H1 (cell line): ENCODE measurements at regions not wholly inside any gene's neighbourhood (a gene's known extent, or its start where the extent isn't known, plus 50 kb on each side); places are given as distances from the start of the nearest gene placed in this dataset.

Experiments used
- BRCA1 ChIP-seq: IDR thresholded peaks from 2 replicates; pipeline ENCODE4 v1.6.1; 2012; ENCODE audit warnings: low read depth, low read length, improper control_type of control experiment
- CREB1 ChIP-seq: IDR thresholded peaks from 2 replicates; pipeline ENCODE4 v1.6.1; 2012; ENCODE audit warnings: inconsistent platforms
- EZH2 ChIP-seq: fragments of 200-600 bp; sonication (generic); IDR thresholded peaks from 2 replicates; pipeline ENCODE4 v1.7.1; 2012; ENCODE audit warnings: low read depth, mild to moderate bottlenecking, moderate library complexity, low read length, inconsistent platforms; ENCODE audit not compliant: severe bottlenecking
- GTF2F1 ChIP-seq: IDR thresholded peaks from 2 replicates; pipeline ENCODE4 v1.6.1; 2012; ENCODE audit warnings: low read depth, low read length, improper control_type of control experiment, borderline replicate concordance
- KDM5A ChIP-seq: fragments of 200-600 bp; IDR thresholded peaks from 2 replicates; pipeline ENCODE4 v1.7.1; 2012; ENCODE audit warnings: mild to moderate bottlenecking, low read length, inconsistent platforms, mixed read lengths
- MAFK ChIP-seq: IDR thresholded peaks from 2 replicates; pipeline ENCODE4 v1.6.1; 2012; ENCODE audit warnings: low read depth, mild to moderate bottlenecking, improper control_type of control experiment, low read length
- TAF1 ChIP-seq: IDR thresholded peaks from 2 replicates; pipeline ENCODE4 v1.6.1; 2011; ENCODE audit warnings: mild to moderate bottlenecking, low read depth, low read length
- TEAD4 ChIP-seq: IDR thresholded peaks from 2 replicates; pipeline ENCODE4 v1.6.1; 2012; ENCODE audit warnings: low read depth, low read length, inconsistent platforms, mixed read lengths
- ZNF274 ChIP-seq: IDR thresholded peaks from 2 replicates; pipeline ENCODE4 v1.7.0; 2012; ENCODE audit warnings: low read length, borderline replicate concordance; ENCODE audit errors: extremely low read depth
- TF ChIP-seq, protein P1 (sequence below), 3 experiments: IDR thresholded peaks; 1 replicate in 2 of 3; 2 replicates in 1 of 3; pipeline versions ENCODE4 v1.5.1 to v1.6.1; 2011; ENCODE audit warnings: low read length in 3 of 3, mild to moderate bottlenecking in 3 of 3, inconsistent platforms in 2 of 3, low read depth in 1 of 3, moderate library complexity in 1 of 3; ENCODE audit not compliant: insufficient read depth in 1 of 3; ENCODE audit errors: control extremely low read depth in 1 of 3

DNA sequence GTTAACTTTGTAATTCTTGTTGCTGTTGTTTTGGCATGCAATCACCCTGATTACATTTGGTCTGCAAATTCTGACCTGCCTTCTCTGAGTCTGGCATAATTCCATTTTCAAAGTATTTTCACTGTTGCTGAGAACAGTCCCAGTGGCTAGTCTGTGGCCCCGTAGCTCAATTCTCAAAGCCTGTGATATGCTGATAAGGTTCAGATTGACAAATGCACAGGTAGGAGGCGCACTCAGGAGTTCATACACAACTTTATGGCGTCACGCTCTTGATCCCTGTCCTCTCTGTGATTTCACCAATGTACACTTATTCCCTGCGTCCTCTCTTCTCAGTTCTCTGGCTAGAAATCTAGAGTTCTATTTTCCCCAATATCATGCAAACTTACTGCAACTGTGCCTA, 376.6 kb upstream of the SLCO3A1 start:
- TF ChIP-seq EZH2: no peak
- no peak for TF ChIP-seq TEAD4
- TF ChIP-seq, protein P1, sequence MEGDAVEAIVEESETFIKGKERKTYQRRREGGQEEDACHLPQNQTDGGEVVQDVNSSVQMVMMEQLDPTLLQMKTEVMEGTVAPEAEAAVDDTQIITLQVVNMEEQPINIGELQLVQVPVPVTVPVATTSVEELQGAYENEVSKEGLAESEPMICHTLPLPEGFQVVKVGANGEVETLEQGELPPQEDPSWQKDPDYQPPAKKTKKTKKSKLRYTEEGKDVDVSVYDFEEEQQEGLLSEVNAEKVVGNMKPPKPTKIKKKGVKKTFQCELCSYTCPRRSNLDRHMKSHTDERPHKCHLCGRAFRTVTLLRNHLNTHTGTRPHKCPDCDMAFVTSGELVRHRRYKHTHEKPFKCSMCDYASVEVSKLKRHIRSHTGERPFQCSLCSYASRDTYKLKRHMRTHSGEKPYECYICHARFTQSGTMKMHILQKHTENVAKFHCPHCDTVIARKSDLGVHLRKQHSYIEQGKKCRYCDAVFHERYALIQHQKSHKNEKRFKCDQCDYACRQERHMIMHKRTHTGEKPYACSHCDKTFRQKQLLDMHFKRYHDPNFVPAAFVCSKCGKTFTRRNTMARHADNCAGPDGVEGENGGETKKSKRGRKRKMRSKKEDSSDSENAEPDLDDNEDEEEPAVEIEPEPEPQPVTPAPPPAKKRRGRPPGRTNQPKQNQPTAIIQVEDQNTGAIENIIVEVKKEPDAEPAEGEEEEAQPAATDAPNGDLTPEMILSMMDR (IDR thresholded peaks at IDR 0.05; ENCODE audit: control extremely low read depth in 1 of 3, insufficient read depth in 1 of 3, low read depth in 1 of 3, low read length in 3 of 3): no peak
- no peak for TF ChIP-seq BRCA1
- TF ChIP-seq GTF2F1: no peak
- no peak for TF ChIP-seq TAF1
- TF ChIP-seq KDM5A: no peak
- no peak for TF ChIP-seq ZNF274
- no peak for TF ChIP-seq CREB1
- no peak for TF ChIP-seq MAFK
